Ascending aorta (tissue), 2 donors: ENCODE measurements at regions not wholly inside any gene's neighbourhood (a gene's known extent, or its start where the extent isn't known, plus 50 kb on each side); places are given as distances from the start of the nearest gene placed in this dataset.

Experiments
- DNase-seq, 2 donors: peaks; one replicate each; pipeline ENCODE4 v3.0.0-alpha.2; 2019; ENCODE audit warnings: low spot score in 2 of 2
- H3K27ac ChIP-seq, 2 donors: fragments of 200-600 bp; sonication (generic); one replicate each; pipeline ENCODE4 v1.5.1; 2016 to 2017; ENCODE audit warnings: mild to moderate bottlenecking in 1 of 2
- H3K27me3 ChIP-seq: fragments of 200-600 bp; sonication (generic); one replicate; pipeline ENCODE4 v1.5.1; 2017
- H3K36me3 ChIP-seq, 2 donors: fragments of 200-600 bp; sonication (generic); one replicate each; pipeline ENCODE4 v1.5.1; 2016
- H3K4me1 ChIP-seq, 2 donors: fragments of 200-600 bp; sonication (generic); one replicate each; pipeline ENCODE4 v1.5.1; 2016 to 2017; ENCODE audit warnings: mild to moderate bottlenecking in 1 of 2
- H3K4me3 ChIP-seq, 2 donors: fragments of 200-600 bp; sonication (generic); one replicate each; pipeline ENCODE4 v1.5.1; 2016 to 2017; ENCODE audit warnings: mild to moderate bottlenecking in 1 of 2
- H3K9me3 ChIP-seq, 2 donors: fragments of 200-600 bp; sonication (generic); one replicate each; pipeline ENCODE4 v1.5.1; 2016
- CTCF ChIP-seq, 3 experiments: fragments of 200-600 bp in 2 of 3; fragments of 450-650 bp in 1 of 3; sonication (generic) in 2 of 3; IDR thresholded peaks; one replicate each; pipeline ENCODE4 v1.5.1; 2016 to 2019; ENCODE audit warnings: antibody characterized with exemption in 3 of 3, mild to moderate bottlenecking in 1 of 3, moderate library complexity in 1 of 3
- intact Hi-C: fragments of 100-400 bp; cut with DNase I; formaldehyde crosslinking; loops from one replicate; pipeline ENCODE4 v1.15.1; 2023

- intact Hi-C loops, result no loop called here
- no peaks in the 10 kb centered on the region for H3K4me1 ChIP-seq
- H3K27ac ChIP-seq, result no peak overlapping the region
- TF ChIP-seq CTCF (IDR thresholded peaks at IDR 0.05), result no peak
- no peak overlapping the region for H3K4me3 ChIP-seq
- DNase-seq, result no peak
- no peaks in the 10 kb centered on the region for H3K9me3 ChIP-seq
- H3K36me3 ChIP-seq, result no peaks in the 10 kb centered on the region
- no peaks in the 10 kb centered on the region for H3K27me3 ChIP-seq
Observed at GRCh38 chr13:40139896-40140520, 484.5 kb downstream of the COG6 start.

- Histone ChIP-seq H3K9me3 (no peaks in the 10 kb centered on the region), H3K36me3 (no peaks in the 10 kb centered on the region), H3K4me1 (no peaks in the 10 kb centered on the region), H3K27ac (no peak overlapping the region), H3K4me3 (no peak overlapping the region), H3K27me3 (no peaks in the 10 kb centered on the region)
- TF ChIP-seq CTCF (IDR thresholded peaks at IDR 0.05), result no peak
- no peak for DNase-seq
- intact Hi-C loops, result no loop called here
Observed at GRCh38 chr13:40141859-40142555, 486.5 kb downstream of the COG6 start.

GRCh38 chr13:40143106-40143505, 487.6 kb downstream of the COG6 start:
- DNase-seq, result no peak
- H3K27ac ChIP-seq, result no peak overlapping the region
- no peak overlapping the region for H3K4me3 ChIP-seq
- H3K36me3 ChIP-seq, result no peaks in the 10 kb centered on the region
- H3K4me1 ChIP-seq, result no peaks in the 10 kb centered on the region
- H3K27me3 ChIP-seq, result no peaks in the 10 kb centered on the region
- intact Hi-C loops, result no loop called here
- H3K9me3 ChIP-seq, result no peaks in the 10 kb centered on the region
- TF ChIP-seq CTCF (IDR thresholded peaks at IDR 0.05), result no peak

GRCh38 chr13:40143559-40143958, 488.1 kb downstream of the COG6 start:
- Histone ChIP-seq H3K27ac (no peak overlapping the region), H3K4me3 (no peak overlapping the region), H3K9me3 (no peaks in the 10 kb centered on the region), H3K4me1 (no peaks in the 10 kb centered on the region), H3K36me3 (no peaks in the 10 kb centered on the region), H3K27me3 (no peaks in the 10 kb centered on the region)
- no peak for DNase-seq
- TF ChIP-seq CTCF (IDR thresholded peaks at IDR 0.05), result no peak
- intact Hi-C loops, result no loop called here

- H3K4me1 ChIP-seq, result peaks cover 2 to 10% of the 10 kb centered on the region in 2 donors
- no peaks in the 10 kb centered on the region for H3K27me3 ChIP-seq
- no peak overlapping the region for H3K4me3 ChIP-seq
- H3K36me3 ChIP-seq, result no peaks in the 10 kb centered on the region
- no peaks in the 10 kb centered on the region for H3K9me3 ChIP-seq
- DNase-seq, result no peak
- intact Hi-C loops, result no loop called here
- no peak overlapping the region for H3K27ac ChIP-seq
- TF ChIP-seq CTCF (IDR thresholded peaks at IDR 0.05), result no peak
Observed at GRCh38 chr13:40145139-40145538, 489.7 kb downstream of the COG6 start.
